ENCODE measurements at regions not wholly inside any gene's neighbourhood (a gene's known extent, or its start where the extent isn't known, plus 50 kb on each side); places are given as distances from the start of the nearest gene placed in this dataset.

GRCh38 chr2:4174796-4175195 lies 471.4 kb downstream of the DCDC2C start:
- no peaks in the 10 kb centered on the region for H3K36me3 ChIP-seq (ENCODE audit: control insufficient read depth, insufficient read depth, low read length)

GRCh38 chr2:4175343-4175742 lies 472.0 kb downstream of the DCDC2C start:
- Histone ChIP-seq H3K36me3 (ENCODE audit: control insufficient read depth, insufficient read depth, low read length) (no peaks in the 10 kb centered on the region), H3K27me3 (ENCODE audit: control insufficient read depth, insufficient read depth, low read length) (no peaks in the 10 kb centered on the region), H3K4me3 (ENCODE audit: low read depth, low read length) (no peak overlapping the region)
- no peak for TF ChIP-seq CTCF (IDR thresholded peaks at IDR 0.05; ENCODE audit: insufficient read depth, low read length, poor library complexity, severe bottlenecking)
- DNase-seq (ENCODE audit: low read depth): no peak

More at GRCh38 chr2:4174796-4175195, 471.4 kb downstream of the DCDC2C start:
- no peaks in the 10 kb centered on the region for H3K27me3 ChIP-seq (ENCODE audit: control insufficient read depth, insufficient read depth, low read length)
- no peak overlapping the region for H3K4me3 ChIP-seq (ENCODE audit: low read depth, low read length)
- TF ChIP-seq CTCF (IDR thresholded peaks at IDR 0.05; ENCODE audit: insufficient read depth, low read length, poor library complexity, severe bottlenecking): no peak
- no peak for DNase-seq (ENCODE audit: low read depth)

GRCh38 chr2:4180631-4181030 lies 477.3 kb downstream of the DCDC2C start:
- no peak for DNase-seq (ENCODE audit: low read depth)
- Histone ChIP-seq H3K36me3 (ENCODE audit: control insufficient read depth, insufficient read depth, low read length) (no peaks in the 10 kb centered on the region), H3K27me3 (ENCODE audit: control insufficient read depth, insufficient read depth, low read length) (no peaks in the 10 kb centered on the region), H3K4me3 (ENCODE audit: low read depth, low read length) (no peak overlapping the region)
- TF ChIP-seq CTCF (IDR thresholded peaks at IDR 0.05; ENCODE audit: insufficient read depth, low read length, poor library complexity, severe bottlenecking): no peak

GRCh38 chr2:4181062-4181461 lies 477.7 kb downstream of the DCDC2C start:
- Histone ChIP-seq H3K27me3 (ENCODE audit: control insufficient read depth, insufficient read depth, low read length) (no peaks in the 10 kb centered on the region), H3K36me3 (ENCODE audit: control insufficient read depth, insufficient read depth, low read length) (no peaks in the 10 kb centered on the region), H3K4me3 (ENCODE audit: low read depth, low read length) (no peak overlapping the region)
- no peak for DNase-seq (ENCODE audit: low read depth)
- no peak for TF ChIP-seq CTCF (IDR thresholded peaks at IDR 0.05; ENCODE audit: insufficient read depth, low read length, poor library complexity, severe bottlenecking)

GRCh38 chr2:4188561-4188960 lies 485.2 kb downstream of the DCDC2C start:
- DNase-seq (ENCODE audit: low read depth): no peak
- Histone ChIP-seq H3K36me3 (ENCODE audit: control insufficient read depth, insufficient read depth, low read length) (no peaks in the 10 kb centered on the region), H3K27me3 (ENCODE audit: control insufficient read depth, insufficient read depth, low read length) (no peaks in the 10 kb centered on the region), H3K4me3 (ENCODE audit: low read depth, low read length) (no peak overlapping the region)
- TF ChIP-seq CTCF (IDR thresholded peaks at IDR 0.05; ENCODE audit: insufficient read depth, low read length, poor library complexity, severe bottlenecking): no peak

GRCh38 chr2:4190548-4190947 lies 487.2 kb downstream of the DCDC2C start:
- no peak for TF ChIP-seq CTCF (IDR thresholded peaks at IDR 0.05; ENCODE audit: insufficient read depth, low read length, poor library complexity, severe bottlenecking)
- H3K4me3 ChIP-seq (ENCODE audit: low read depth, low read length): no peak overlapping the region
- no peaks in the 10 kb centered on the region for H3K36me3 ChIP-seq (ENCODE audit: control insufficient read depth, insufficient read depth, low read length)
- no peaks in the 10 kb centered on the region for H3K27me3 ChIP-seq (ENCODE audit: control insufficient read depth, insufficient read depth, low read length)
- DNase-seq (ENCODE audit: low read depth): peak; percentile 18
